CD4-positive, alpha-beta T cell (primary cell): ENCODE measurements at regions not wholly inside any gene's neighbourhood (a gene's known extent, or its start where the extent isn't known, plus 50 kb on each side); places are given as distances from the start of the nearest gene placed in this dataset.
"Not testable (repeated sequence)": the region's sequence is repeated elsewhere in the genome, so short reads cannot be mapped to it uniquely, and the experiment has no call there.

Experiments
- ATAC-seq: fragments of 200-7000 bp; cut with Tn5 transposase; one replicate; pipeline ENCODE4 v1.10.0; 2022; ENCODE audit warnings: mild to moderate bottlenecking; ENCODE audit not compliant: poor library complexity
- CTCF ChIA-PET: fragments of 350-600 bp; sonication (Branson Sonifier 250); formaldehyde crosslinking; loops from one replicate; lab custom pipeline; 2021; ENCODE audit warnings: antibody characterized with exemption, inconsistent platforms; lab: Charles Lee
- POLR2A ChIA-PET: fragments of 350-600 bp; sonication (Branson Sonifier 250); formaldehyde crosslinking; loops from one replicate; lab custom pipeline; 2021; ENCODE audit warnings: antibody characterized with exemption, inconsistent platforms; lab: Charles Lee
- DNase-seq, 14 experiments: peaks; one replicate each; pipeline ENCODE4 v3.0.0-alpha.2; 2013 to 2020; ENCODE audit warnings: mixed read lengths in 2 of 14
- H3K27ac ChIP-seq, 2 donors: one replicate each; pipeline versions ENCODE4 v1.5.1 to v1.7.0; 2013; ENCODE audit warnings: low read length in 2 of 2, low read depth in 1 of 2, mild to moderate bottlenecking in 1 of 2
- H3K27me3 ChIP-seq, 2 experiments: 1 replicate in 1 of 2; 2 replicates in 1 of 2; pipeline versions ENCODE4 v1.6.1 to v1.7.0; 2013; ENCODE audit warnings: low read length in 2 of 2, control low read depth in 1 of 2, mild to moderate bottlenecking in 1 of 2, moderate library complexity in 1 of 2; ENCODE audit not compliant: insufficient read depth in 2 of 2, control insufficient read depth in 1 of 2
- H3K36me3 ChIP-seq: one replicate; pipeline ENCODE4 v1.6.1; 2013; ENCODE audit warnings: low read length, control low read depth; ENCODE audit not compliant: insufficient read depth
- H3K4me1 ChIP-seq: one replicate; pipeline ENCODE4 v1.6.1; 2013; ENCODE audit warnings: low read length, control low read depth; ENCODE audit not compliant: insufficient read depth
- H3K4me3 ChIP-seq: one replicate; pipeline ENCODE4 v1.5.1; 2013; ENCODE audit warnings: mild to moderate bottlenecking, low read length, moderate library complexity
- H3K9me3 ChIP-seq, 2 experiments: 1 replicate in 1 of 2; 2 replicates in 1 of 2; pipeline versions ENCODE4 v1.6.1 to v1.7.0; 2013; ENCODE audit warnings: low read length in 2 of 2, mild to moderate bottlenecking in 2 of 2, control low read depth in 1 of 2, moderate library complexity in 1 of 2; ENCODE audit not compliant: control insufficient read depth in 1 of 2, insufficient read depth in 1 of 2
- H3K27ac Mint-ChIP-seq: one replicate; pipeline ENCODE4 v1.8.0; 2020; ENCODE audit warnings: mixed read lengths
- H3K27me3 Mint-ChIP-seq: one replicate; pipeline ENCODE4 v1.8.0; 2021; ENCODE audit warnings: mixed read lengths
- H3K36me3 Mint-ChIP-seq: one replicate; pipeline ENCODE4 v1.8.0; 2021; ENCODE audit warnings: low read depth, mixed read lengths
- H3K4me1 Mint-ChIP-seq: one replicate; pipeline ENCODE4 v1.8.0; 2021; ENCODE audit warnings: low read depth, mixed read lengths
- H3K4me3 Mint-ChIP-seq: one replicate; pipeline ENCODE4 v1.8.0; 2020; ENCODE audit warnings: mild to moderate bottlenecking, mixed read lengths
- H3K9me3 Mint-ChIP-seq: one replicate; pipeline ENCODE4 v1.8.0; 2020; ENCODE audit warnings: mixed read lengths
- intact Hi-C, 2 experiments: fragments of 100-400 bp; cut with DNase I in 1 of 2; cut with micrococcal nuclease in 1 of 2; formaldehyde crosslinking; loops; one replicate each; pipeline versions ENCODE4 v1.15.1 to v1.9.0; 2023 to 2025; cut with DNase I, micrococcal nuclease
- TF ChIP-seq, protein P1 (sequence below): fragments of 200-600 bp; IDR thresholded peaks from one replicate; pipeline ENCODE4 v1.8.0; 2022; ENCODE audit warnings: antibody characterized with exemption, mild to moderate bottlenecking

DNA sequence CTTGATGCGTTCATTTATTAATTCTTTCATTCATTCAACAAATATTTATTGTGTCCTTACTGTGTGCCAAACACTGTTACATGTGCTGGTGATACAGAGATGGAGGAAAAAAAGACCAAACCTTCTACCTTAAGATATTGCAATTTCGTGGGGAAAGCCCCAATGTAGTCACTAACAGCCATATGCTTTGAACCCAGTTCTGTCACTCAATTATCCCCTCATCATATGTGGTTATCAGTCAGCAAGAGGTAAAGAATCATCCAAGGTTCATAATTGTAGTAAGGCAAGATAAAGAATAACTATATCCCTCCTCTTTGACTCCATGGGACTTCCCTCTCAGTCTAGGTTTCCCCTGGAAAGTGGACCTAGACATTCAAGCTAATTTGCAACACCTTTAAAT, 1185.6 kb upstream of the CELF4 start:
- Histone ChIP-seq H3K9me3 (peaks cover 0 to 4% of the 10 kb centered on the region in 2 experiments), H3K36me3 (no peaks in the 10 kb centered on the region), H3K27ac (no peak overlapping the region), H3K27me3 (no peaks in the 10 kb centered on the region), H3K4me3 (no peak overlapping the region), H3K4me1 (no peaks in the 10 kb centered on the region)
- no peaks in the 10 kb centered on the region for H3K27me3 Mint-ChIP-seq
- DNase-seq (no peak), ATAC-seq (no peak)
- H3K4me3 Mint-ChIP-seq = no peak overlapping the region
- peaks cover 2% of the 10 kb centered on the region for H3K9me3 Mint-ChIP-seq
- ChIA-PET CTCF (no interaction called here), POLR2A (interaction anchor here (0.6 kb wide), 1 partner anchor 9 kb away, joined by 3 read pairs; no protein-coding TSS in a partner anchor)
- TF ChIP-seq, protein P1, sequence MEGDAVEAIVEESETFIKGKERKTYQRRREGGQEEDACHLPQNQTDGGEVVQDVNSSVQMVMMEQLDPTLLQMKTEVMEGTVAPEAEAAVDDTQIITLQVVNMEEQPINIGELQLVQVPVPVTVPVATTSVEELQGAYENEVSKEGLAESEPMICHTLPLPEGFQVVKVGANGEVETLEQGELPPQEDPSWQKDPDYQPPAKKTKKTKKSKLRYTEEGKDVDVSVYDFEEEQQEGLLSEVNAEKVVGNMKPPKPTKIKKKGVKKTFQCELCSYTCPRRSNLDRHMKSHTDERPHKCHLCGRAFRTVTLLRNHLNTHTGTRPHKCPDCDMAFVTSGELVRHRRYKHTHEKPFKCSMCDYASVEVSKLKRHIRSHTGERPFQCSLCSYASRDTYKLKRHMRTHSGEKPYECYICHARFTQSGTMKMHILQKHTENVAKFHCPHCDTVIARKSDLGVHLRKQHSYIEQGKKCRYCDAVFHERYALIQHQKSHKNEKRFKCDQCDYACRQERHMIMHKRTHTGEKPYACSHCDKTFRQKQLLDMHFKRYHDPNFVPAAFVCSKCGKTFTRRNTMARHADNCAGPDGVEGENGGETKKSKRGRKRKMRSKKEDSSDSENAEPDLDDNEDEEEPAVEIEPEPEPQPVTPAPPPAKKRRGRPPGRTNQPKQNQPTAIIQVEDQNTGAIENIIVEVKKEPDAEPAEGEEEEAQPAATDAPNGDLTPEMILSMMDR = no peak
- H3K27ac Mint-ChIP-seq = no peak overlapping the region
- no peaks in the 10 kb centered on the region for H3K36me3 Mint-ChIP-seq
- intact Hi-C loops = no loop called here
- no peaks in the 10 kb centered on the region for H3K4me1 Mint-ChIP-seq

DNA sequence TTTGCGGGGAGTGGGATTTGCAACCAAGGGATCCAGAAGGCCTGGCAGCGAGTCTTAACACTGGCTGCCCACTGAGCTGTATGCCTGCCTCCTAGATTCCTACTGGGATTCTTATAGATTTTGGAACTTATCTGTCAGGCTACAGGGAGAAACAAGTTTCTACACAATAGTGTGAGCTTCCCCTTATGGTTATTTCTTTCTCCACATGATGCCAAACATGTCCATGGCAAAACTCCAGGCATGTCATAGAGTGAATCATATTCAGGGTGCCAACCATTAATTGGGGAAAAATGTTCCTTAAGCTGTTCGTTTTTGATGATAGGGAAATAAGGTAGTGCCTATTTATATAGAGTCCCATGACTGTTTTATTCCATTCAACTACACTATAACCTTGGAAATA, 1185.2 kb upstream of the CELF4 start:
- POLR2A ChIA-PET = interaction anchor here (0.6 kb wide), 1 partner anchor 9 kb away, joined by 3 read pairs; no protein-coding TSS in a partner anchor
- Mint-ChIP-seq H3K36me3 (no peaks in the 10 kb centered on the region), H3K27ac (no peak overlapping the region), H3K9me3 (peaks cover 2% of the 10 kb centered on the region), H3K27me3 (no peaks in the 10 kb centered on the region), H3K4me3 (no peak overlapping the region), H3K4me1 (no peaks in the 10 kb centered on the region)
- Histone ChIP-seq H3K36me3 (no peaks in the 10 kb centered on the region), H3K4me1 (no peaks in the 10 kb centered on the region), H3K4me3 (no peak overlapping the region), H3K9me3 (peaks cover 0 to 4% of the 10 kb centered on the region in 2 experiments), H3K27me3 (no peaks in the 10 kb centered on the region), H3K27ac (no peak overlapping the region)
- no peak for ATAC-seq
- intact Hi-C loops = no loop called here
- CTCF ChIA-PET = no interaction called here
- TF ChIP-seq, protein P1 = no peak
- DNase-seq = no peak

DNA sequence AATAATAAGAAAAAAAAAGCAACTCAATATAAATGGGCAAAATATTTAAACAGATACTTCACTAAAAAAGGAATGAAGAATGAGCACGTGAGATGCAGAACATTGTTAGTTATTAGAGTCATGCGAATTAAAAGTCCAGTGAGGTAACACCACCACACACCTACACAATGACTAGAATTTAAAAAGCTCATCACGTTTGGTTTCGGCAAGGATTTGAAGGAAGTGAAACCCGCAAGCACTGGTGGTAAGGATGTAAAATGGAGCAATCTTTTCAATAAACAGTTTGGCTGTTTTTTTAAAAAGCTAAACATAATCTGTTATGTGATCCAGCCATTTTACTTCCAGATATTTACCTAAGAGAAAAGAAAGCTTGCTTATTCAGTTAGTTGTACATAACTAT, 1181.6 kb upstream of the CELF4 start:
- no peak for ATAC-seq
- no peaks in the 10 kb centered on the region for H3K36me3 Mint-ChIP-seq
- no peak overlapping the region for H3K27ac Mint-ChIP-seq
- no peaks in the 10 kb centered on the region for H3K4me1 Mint-ChIP-seq
- no peaks in the 10 kb centered on the region for H3K36me3 ChIP-seq
- no peak overlapping the region for H3K4me3 ChIP-seq
- H3K27ac ChIP-seq = no peak overlapping the region
- H3K4me1 ChIP-seq = no peaks in the 10 kb centered on the region
- intact Hi-C loops = no loop called here
- TF ChIP-seq, protein P1 = no peak
- H3K27me3 Mint-ChIP-seq = no peaks in the 10 kb centered on the region
- CTCF ChIA-PET = no interaction called here
- H3K9me3 Mint-ChIP-seq = no peaks in the 10 kb centered on the region
- H3K27me3 ChIP-seq = no peaks in the 10 kb centered on the region
- H3K9me3 ChIP-seq = peaks cover 0 to 4% of the 10 kb centered on the region in 2 experiments
- DNase-seq = no peak
- POLR2A ChIA-PET = no interaction called here
- H3K4me3 Mint-ChIP-seq = no peak overlapping the region

DNA sequence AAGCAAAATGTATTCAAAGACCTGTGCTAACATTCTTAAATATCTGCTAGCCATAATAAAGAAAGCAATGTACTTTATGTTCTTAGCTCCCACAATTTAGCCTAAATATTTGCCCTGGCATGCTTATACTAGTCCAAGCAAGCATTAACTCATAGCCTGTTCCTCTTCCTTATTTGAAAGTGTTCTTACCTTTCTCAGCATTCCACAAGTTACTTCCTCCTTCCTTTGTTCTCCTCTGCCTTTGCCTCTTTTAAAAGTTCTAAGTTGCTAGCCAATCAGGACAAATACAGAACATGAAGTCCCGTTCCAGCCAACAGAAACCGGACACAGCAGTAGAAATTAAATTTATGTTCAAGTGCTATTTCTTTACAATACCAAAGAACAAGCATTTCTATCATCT, 1154.6 kb upstream of the CELF4 start:
- ATAC-seq, H3K4me1 Mint-ChIP-seq, intact Hi-C loops, CTCF ChIA-PET, H3K4me3 ChIP-seq, H3K27ac ChIP-seq, POLR2A ChIA-PET, H3K27ac Mint-ChIP-seq, H3K9me3 Mint-ChIP-seq, H3K36me3 Mint-ChIP-seq, H3K27me3 ChIP-seq, H3K36me3 ChIP-seq, H3K27me3 Mint-ChIP-seq, H3K4me1 ChIP-seq, DNase-seq, H3K4me3 Mint-ChIP-seq: not testable (repeated sequence)
- H3K9me3 ChIP-seq = peaks cover 0 to 12% of the 10 kb centered on the region in 2 experiments
